Activated naive CD8-positive, alpha-beta T cell treated with anti-CD3 and anti-CD28 coated beads, Interleukin-2, amount 50 U/mL, for 16 hours (primary cell): ENCODE measurements at regions not wholly inside any gene's neighbourhood (a gene's known extent, or its start where the extent isn't known, plus 50 kb on each side); places are given as distances from the start of the nearest gene placed in this dataset.

ENCODE experiments used
- DNase-seq: peaks from one replicate; pipeline ENCODE4 v3.0.0-alpha.2; 2020; ENCODE audit warnings: low read depth, low spot score

GRCh38 chr20:60125513-60125912 lies 167.3 kb downstream of the CDH26 start:
- DNase-seq: no peak

- no peak for DNase-seq
These were observed 168.8 kb downstream of the CDH26 start for GRCh38 chr20:60126975-60127374.

DNA sequence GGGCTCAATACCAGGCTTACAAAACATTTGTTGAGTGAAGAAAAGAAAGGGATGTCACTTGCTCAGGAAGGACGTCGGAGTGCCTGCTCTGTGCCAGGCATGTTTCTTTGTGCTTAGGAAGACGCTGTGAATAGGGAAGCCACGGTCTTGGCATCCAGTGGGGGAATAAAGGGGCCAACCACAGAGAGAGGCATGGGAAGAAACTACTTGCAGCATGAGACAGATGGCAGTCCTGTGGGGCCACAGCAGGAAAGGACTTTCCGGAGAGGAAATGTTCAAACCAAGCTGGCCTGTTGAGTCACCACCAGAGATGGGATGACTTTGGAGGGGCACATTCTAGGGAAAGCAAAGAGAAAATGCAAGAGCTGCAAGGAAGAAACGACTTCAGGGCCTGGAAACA lies 173.2 kb downstream of the CDH26 start:
- DNase-seq: no peak

DNA sequence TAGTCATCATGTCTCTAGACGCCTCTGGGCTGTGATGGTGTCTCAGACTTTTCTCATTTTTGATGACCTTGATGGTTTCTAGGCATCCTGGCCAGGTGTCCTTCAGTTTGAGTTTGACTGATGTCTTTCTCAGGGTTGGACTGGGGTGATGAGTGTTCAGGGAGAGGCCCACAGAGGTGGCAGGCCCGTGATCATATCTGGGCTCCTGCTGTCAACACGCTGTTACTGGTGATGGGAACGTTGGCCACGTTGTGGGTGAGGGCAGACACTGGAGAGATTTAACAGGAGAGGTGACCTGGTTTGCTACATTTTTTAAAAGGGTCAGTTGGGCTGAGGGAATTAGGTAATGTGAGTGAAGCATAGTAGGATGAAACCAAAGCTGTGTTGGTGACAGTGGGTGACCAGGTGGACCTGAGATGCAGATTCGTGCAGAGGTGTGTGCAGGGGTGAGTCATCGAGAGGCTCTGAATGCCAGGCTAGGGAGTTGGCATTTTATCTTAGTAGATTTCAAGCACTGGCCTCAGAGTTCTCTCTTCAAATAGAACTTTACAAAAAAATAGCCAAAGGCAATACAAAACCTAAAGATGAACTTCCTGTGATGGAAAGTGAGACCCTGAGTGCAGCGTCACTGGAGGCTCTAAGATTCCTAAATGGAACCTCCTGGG lies 174.1 kb downstream of the CDH26 start:
- DNase-seq: no peak

- no peak for DNase-seq
These were observed 174.8 kb downstream of the CDH26 start for GRCh38 chr20:60132827-60133670.

- DNase-seq: no peak
These were observed 177.1 kb downstream of the CDH26 start for GRCh38 chr20:60135276-60135675.

- DNase-seq: no peak
These were observed 178.6 kb downstream of the CDH26 start for GRCh38 chr20:60136645-60137401.

DNA sequence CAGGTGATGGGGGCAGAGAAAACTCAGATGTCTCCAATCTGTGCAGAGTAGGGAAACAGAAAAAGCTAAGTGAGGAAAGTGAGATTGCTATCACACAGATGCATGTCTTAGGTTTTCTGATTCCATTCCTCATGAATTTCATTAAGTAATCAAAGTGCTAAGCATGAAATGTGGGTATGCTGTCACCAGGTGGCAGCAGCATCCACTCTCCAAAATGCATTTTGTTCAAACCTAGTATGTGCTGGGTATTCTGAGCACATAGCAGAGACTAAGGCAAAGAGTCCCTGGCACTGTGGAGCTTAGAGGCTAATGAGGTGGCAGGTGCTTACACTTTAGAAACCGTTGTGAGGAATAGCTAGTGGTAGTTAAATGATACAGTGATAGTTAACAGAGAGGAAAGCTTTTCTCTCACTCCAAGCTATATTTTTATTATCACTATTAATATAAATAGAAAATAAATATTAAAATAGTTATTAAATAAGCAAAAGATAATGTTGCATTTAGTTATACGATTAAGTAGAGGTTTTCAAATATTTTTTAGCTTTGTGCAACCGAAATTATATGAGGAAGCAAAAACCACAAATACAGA lies 179.5 kb downstream of the CDH26 start:
- no peak for DNase-seq

- no peak for DNase-seq
These were observed 180.3 kb downstream of the CDH26 start for GRCh38 chr20:60138256-60139220.

GRCh38 chr20:60139663-60140446 lies 181.6 kb downstream of the CDH26 start:
- DNase-seq: no peak

DNA sequence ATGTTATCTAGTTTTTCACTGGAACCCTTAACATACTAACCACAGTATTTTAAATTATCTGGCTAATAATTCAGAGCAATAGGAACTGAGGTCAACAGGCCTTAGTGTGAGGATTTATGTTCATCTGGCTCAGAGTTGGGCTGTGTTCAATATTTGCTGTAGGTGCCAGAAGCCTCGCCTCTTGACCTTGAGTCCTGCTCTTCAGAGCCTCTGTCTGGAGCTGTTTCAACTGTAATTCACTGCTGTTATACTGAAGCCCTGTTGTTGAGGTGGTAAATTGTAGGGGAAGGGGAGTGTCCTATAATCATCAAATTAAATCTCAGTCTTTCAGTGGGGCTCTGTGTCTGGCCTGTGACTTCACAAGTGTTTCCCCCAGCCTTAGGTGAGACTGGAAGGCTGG lies 184.4 kb downstream of the CDH26 start:
- DNase-seq: no peak

- no peak for DNase-seq
These were observed 185.1 kb downstream of the CDH26 start for GRCh38 chr20:60143261-60143842.

GRCh38 chr20:60144404-60144803 lies 186.2 kb downstream of the CDH26 start:
- no peak for DNase-seq

- no peak for DNase-seq
These were observed 186.8 kb downstream of the CDH26 start for GRCh38 chr20:60144974-60145527.

DNA sequence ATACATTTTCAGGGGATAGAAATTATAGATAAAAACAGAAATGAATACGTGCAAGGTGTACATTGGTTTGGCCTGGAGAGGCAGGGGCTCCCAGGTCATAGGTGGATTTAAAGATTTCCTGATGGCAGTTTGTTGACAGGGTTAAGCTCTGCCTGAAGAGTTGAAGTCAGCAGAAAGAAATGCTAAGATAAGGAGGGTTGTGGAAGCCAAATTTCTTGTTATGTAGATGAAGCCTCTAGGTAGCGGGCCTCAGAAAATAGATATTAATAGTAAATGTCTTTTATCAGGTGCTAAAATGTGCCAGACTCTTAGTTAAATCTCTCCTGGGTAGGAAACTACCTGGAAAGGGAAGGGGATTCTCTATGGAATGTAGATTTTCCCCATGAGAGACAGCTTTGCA lies 188.8 kb downstream of the CDH26 start:
- no peak for DNase-seq

GRCh38 chr20:60148885-60149284 lies 190.7 kb downstream of the CDH26 start:
- no peak for DNase-seq

DNA sequence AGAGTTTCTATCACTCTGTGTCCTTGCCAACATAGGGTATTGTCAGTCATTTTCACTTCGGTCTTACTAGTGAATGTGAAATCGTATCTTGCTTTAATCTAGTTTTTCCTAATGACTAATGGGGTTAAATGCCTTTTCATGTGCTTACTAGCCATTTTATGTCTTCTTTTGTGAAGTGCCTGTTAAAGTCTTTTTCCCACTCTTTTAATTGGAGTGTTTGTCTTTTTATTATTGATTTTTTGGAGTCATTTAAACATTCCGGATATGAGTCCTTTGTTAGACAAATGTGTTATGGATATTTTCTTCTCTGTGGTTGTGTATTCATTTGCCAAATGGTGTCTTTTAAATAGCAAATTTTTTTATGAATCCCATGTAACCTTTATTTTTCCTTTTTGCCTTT lies 194.6 kb downstream of the CDH26 start:
- no peak for DNase-seq

- no peak for DNase-seq
These were observed 202.4 kb downstream of the CDH26 start for GRCh38 chr20:60160451-60161145.

DNA sequence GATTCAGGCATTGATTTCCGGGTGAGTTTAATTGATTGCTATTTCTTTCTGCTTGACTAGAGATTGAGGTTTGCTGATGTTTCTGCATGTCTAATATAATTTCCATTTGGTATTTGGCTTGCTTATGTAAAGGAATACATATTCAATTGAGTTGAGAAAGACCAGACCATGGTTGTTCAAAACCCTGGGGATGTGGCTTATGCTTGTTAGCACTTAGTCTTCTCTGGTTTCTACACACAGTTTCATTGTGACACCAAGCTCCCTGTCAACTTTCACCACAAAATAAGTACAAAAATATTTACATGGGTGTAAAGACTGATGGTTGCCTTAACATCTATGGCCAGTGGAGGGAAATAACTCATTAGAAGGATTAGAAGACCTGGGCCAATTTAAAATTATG lies 209.6 kb downstream of the CDH26 start:
- DNase-seq: no peak
